WTC11 (cell line): ENCODE measurements at regions not wholly inside any gene's neighbourhood (a gene's known extent, or its start where the extent isn't known, plus 50 kb on each side); places are given as distances from the start of the nearest gene placed in this dataset.

Experiments
- ATAC-seq: fragments of 200-7000 bp; cut with Tn5 transposase; 2 replicates; pipeline ENCODE4 v1.10.0; 2021; ENCODE audit warnings: mild to moderate bottlenecking, moderate library complexity
- CTCF ChIA-PET: fragments of 300-600 bp; sonication (Branson Sonifier 250); formaldehyde crosslinking; loops from one replicate; lab custom pipeline; 2021; ENCODE audit warnings: antibody characterized with exemption; lab: Charles Lee
- POLR2A ChIA-PET: fragments of 350-600 bp; sonication (Branson Sonifier 250); formaldehyde crosslinking; loops from one replicate; lab custom pipeline; 2021; ENCODE audit warnings: antibody characterized with exemption; lab: Charles Lee
- DNase-seq: peaks from one replicate; pipeline ENCODE4 v3.0.0; 2021; ENCODE audit warnings: low spot score
- H3K27ac Mint-ChIP-seq: 2 replicates; pipeline ENCODE4 v1.8.0; 2021; ENCODE audit warnings: mixed read lengths
- H3K27me3 Mint-ChIP-seq: 2 replicates; pipeline ENCODE4 v1.8.0; 2021; ENCODE audit warnings: low read depth, mild to moderate bottlenecking, moderate library complexity, mixed read lengths
- H3K36me3 Mint-ChIP-seq: 2 replicates; pipeline ENCODE4 v1.8.0; 2021; ENCODE audit warnings: mixed read lengths
- H3K4me1 Mint-ChIP-seq: 2 replicates; pipeline ENCODE4 v1.8.0; 2022; ENCODE audit warnings: mixed read lengths
- H3K4me3 Mint-ChIP-seq: 2 replicates; pipeline ENCODE4 v1.8.0; 2021; ENCODE audit warnings: mild to moderate bottlenecking, moderate library complexity, mixed read lengths
- H3K9me3 Mint-ChIP-seq: 2 replicates; pipeline ENCODE4 v1.8.0; 2021; ENCODE audit warnings: mixed read lengths
- ARID4B ChIP-seq: sonication (generic); formaldehyde crosslinking; IDR thresholded peaks from 2 replicates; pipeline ENCODE4 v1.8.0; 2023; ENCODE audit warnings: missing genetic modification reagents, mild to moderate bottlenecking, borderline replicate concordance
- E2F1 ChIP-seq: sonication (generic); formaldehyde crosslinking; IDR thresholded peaks from 2 replicates; pipeline ENCODE4 v1.8.0; 2022; ENCODE audit warnings: mild to moderate bottlenecking, missing genetic modification reagents
- ESRRA ChIP-seq: sonication (generic); formaldehyde crosslinking; IDR thresholded peaks from 2 replicates; pipeline ENCODE4 v1.8.1; 2022; ENCODE audit warnings: mild to moderate bottlenecking, missing genetic modification reagents, borderline replicate concordance
- FOXJ3 ChIP-seq: sonication (generic); formaldehyde crosslinking; IDR thresholded peaks from 2 replicates; pipeline ENCODE4 v1.9.0; 2021; ENCODE audit warnings: missing genetic modification reagents, mild to moderate bottlenecking, borderline replicate concordance
- FOXK1 ChIP-seq: sonication (generic); formaldehyde crosslinking; IDR thresholded peaks from 2 replicates; pipeline ENCODE4 v1.8.0; 2022; ENCODE audit warnings: mild to moderate bottlenecking, moderate library complexity, missing genetic modification reagents
- FOXP1 ChIP-seq: sonication (generic); formaldehyde crosslinking; IDR thresholded peaks from 2 replicates; pipeline ENCODE4 v1.8.0; 2022; ENCODE audit warnings: missing genetic modification reagents, mild to moderate bottlenecking, moderate library complexity, borderline replicate concordance
- GRHL2 ChIP-seq: fragments of 250-450 bp; sonication (Bioruptor Pico); IDR thresholded peaks from 2 replicates; pipeline ENCODE4 v1.8.0; 2022; ENCODE audit warnings: mild to moderate bottlenecking, moderate library complexity; ENCODE audit not compliant: insufficient replicate concordance, severe bottlenecking
- JUN ChIP-seq: sonication (generic); formaldehyde crosslinking; IDR thresholded peaks from 2 replicates; pipeline ENCODE4 v1.8.0; 2023; ENCODE audit warnings: mild to moderate bottlenecking, missing genetic modification reagents
- NR3C1 ChIP-seq: sonication (generic); formaldehyde crosslinking; conservative IDR thresholded peaks from 2 replicates; pipeline ENCODE4 v1.8.1; 2023; ENCODE audit warnings: low read depth, mild to moderate bottlenecking, missing genetic modification reagents
- PREB ChIP-seq: sonication (generic); formaldehyde crosslinking; IDR thresholded peaks from 2 replicates; pipeline ENCODE4 v1.8.1; 2022; ENCODE audit warnings: mild to moderate bottlenecking, missing genetic modification reagents, moderate library complexity, borderline replicate concordance
- SOX15 ChIP-seq: fragments of 250-450 bp; sonication (Bioruptor Pico); IDR thresholded peaks from 2 replicates; pipeline ENCODE4 v1.9.0; 2021; ENCODE audit warnings: mild to moderate bottlenecking
- STAT6 ChIP-seq: sonication (generic); formaldehyde crosslinking; conservative IDR thresholded peaks from 2 replicates; pipeline ENCODE4 v1.8.1; 2023; ENCODE audit warnings: mild to moderate bottlenecking, low read depth, missing genetic modification reagents, moderate library complexity
- USF1 ChIP-seq: sonication (generic); formaldehyde crosslinking; IDR thresholded peaks from 2 replicates; pipeline ENCODE4 v1.8.0; 2022; ENCODE audit warnings: mild to moderate bottlenecking, missing genetic modification reagents
- ZNF219 ChIP-seq: sonication (generic); formaldehyde crosslinking; IDR thresholded peaks from 2 replicates; pipeline ENCODE4 v1.8.0; 2023; ENCODE audit warnings: missing genetic modification reagents, mild to moderate bottlenecking, borderline replicate concordance
- ZNF396 ChIP-seq: fragments of 250-450 bp; sonication (Bioruptor Pico); IDR thresholded peaks from 2 replicates; pipeline ENCODE4 v1.8.0; 2021; ENCODE audit warnings: mild to moderate bottlenecking, moderate library complexity, borderline replicate concordance
- ZNF416 ChIP-seq: fragments of 250-450 bp; sonication (Bioruptor Pico); IDR thresholded peaks from 2 replicates; pipeline ENCODE4 v1.9.0; 2021; ENCODE audit warnings: mild to moderate bottlenecking, inconsistent platforms
- ZNF532 ChIP-seq: fragments of 250-450 bp; sonication (Bioruptor Pico); IDR thresholded peaks from 2 replicates; pipeline ENCODE4 v1.9.0; 2021; ENCODE audit warnings: mild to moderate bottlenecking, borderline replicate concordance
- ZNF671 ChIP-seq: fragments of 250-450 bp; sonication (Bioruptor Pico); IDR thresholded peaks from 2 replicates; pipeline ENCODE4 v1.8.0; 2021; ENCODE audit warnings: mild to moderate bottlenecking

- TF ChIP-seq USF1 = no peak
- no peak for TF ChIP-seq GRHL2 (CRISPR knock-in tag)
Measured at GRCh38 chr14:66288511-66288910, 197.7 kb upstream of the CCDC196 start (continued).

- Mint-ChIP-seq H3K4me1 (no peaks in the 10 kb centered on the region), H3K9me3 (peaks cover 16% of the 10 kb centered on the region), H3K27ac (no peak overlapping the region), H3K4me3 (no peak overlapping the region), H3K27me3 (no peaks in the 10 kb centered on the region; the same call in 1 of the 2 replicates), H3K36me3 (no peaks in the 10 kb centered on the region; the same call in 1 of the 2 replicates)
- ChIA-PET CTCF (interaction anchor here (2.0 kb wide), 1 partner anchor 24 kb away, joined by 4 read pairs; no protein-coding TSS in a partner anchor), POLR2A (no interaction called here)
- DNase-seq (no peak), ATAC-seq (no peak)
- TF ChIP-seq E2F1 (CRISPR knock-in tag) = no peak
- TF ChIP-seq STAT6 (CRISPR knock-in tag) = no peak
- no peak for TF ChIP-seq FOXP1 (CRISPR knock-in tag)
- TF ChIP-seq FOXK1 = no peak
- TF ChIP-seq ZNF219 = no peak
- no peak for TF ChIP-seq NR3C1 (CRISPR knock-in tag)
- TF ChIP-seq ZNF532 (CRISPR knock-in tag) = no peak
- no peak for TF ChIP-seq JUN (CRISPR knock-in tag)
- no peak for TF ChIP-seq ZNF416 (CRISPR knock-in tag)
- TF ChIP-seq ARID4B (CRISPR knock-in tag) = no peak
- no peak for TF ChIP-seq GRHL2 (CRISPR knock-in tag)
- no peak for TF ChIP-seq ESRRA (CRISPR knock-in tag)
- no peak for TF ChIP-seq SOX15
- TF ChIP-seq USF1 = no peak
- TF ChIP-seq ZNF671 (CRISPR knock-in tag) = no peak
- TF ChIP-seq FOXJ3 (CRISPR knock-in tag) = no peak
- TF ChIP-seq ZNF396 (CRISPR knock-in tag) = no peak
- TF ChIP-seq PREB (CRISPR knock-in tag) = no peak
Measured at GRCh38 chr14:66291756-66292155, 194.4 kb upstream of the CCDC196 start.
